H1 (cell line): ENCODE measurements at regions not wholly inside any gene's neighbourhood (a gene's known extent, or its start where the extent isn't known, plus 50 kb on each side); places are given as distances from the start of the nearest gene placed in this dataset.

Experiments used
- CHD7 ChIP-seq: fragments of 300-600 bp; sonication (generic); IDR thresholded peaks from 2 replicates; pipeline ENCODE4 v1.7.1; 2012; ENCODE audit warnings: low read length, moderate library complexity, mild to moderate bottlenecking, inconsistent platforms; ENCODE audit not compliant: insufficient replicate concordance
- GABPA ChIP-seq: IDR thresholded peaks from 2 replicates; pipeline ENCODE4 v1.6.1; 2011; ENCODE audit warnings: mild to moderate bottlenecking, low read length, moderate library complexity, borderline replicate concordance; ENCODE audit not compliant: insufficient read depth
- PHF8 ChIP-seq: fragments of 200-600 bp; sonication (generic); conservative IDR thresholded peaks from 2 replicates; pipeline ENCODE4 v1.7.1; 2012; ENCODE audit warnings: low read depth, mild to moderate bottlenecking, inconsistent platforms, low read length, moderate library complexity
- TBP ChIP-seq: IDR thresholded peaks from 2 replicates; pipeline ENCODE4 v1.6.1; 2011; ENCODE audit warnings: low read depth, low read length, improper control_type of control experiment

- TF ChIP-seq CHD7 (no peak), PHF8 (no peak), GABPA (no peak), TBP (no peak)
Observed at GRCh38 chr5:159814805-159815585, 101.3 kb upstream of the ADRA1B start (continued).
